H9 (cell line): ENCODE measurements at regions not wholly inside any gene's neighbourhood (a gene's known extent, or its start where the extent isn't known, plus 50 kb on each side); places are given as distances from the start of the nearest gene placed in this dataset.

Source experiments
- DNase-seq: peaks from one replicate; pipeline ENCODE4 v3.0.0-alpha.2; 2017
- H2AFZ ChIP-seq: one replicate; pipeline ENCODE4 v1.6.1; 2013; ENCODE audit warnings: mild to moderate bottlenecking, low read length, control low read depth, moderate library complexity
- H2AK5ac ChIP-seq: 2 replicates; pipeline ENCODE4 v1.6.1; 2013; ENCODE audit warnings: low read length, control low read depth, mixed read lengths; ENCODE audit not compliant: insufficient read length
- H2BK120ac ChIP-seq: one replicate; pipeline ENCODE4 v1.6.1; 2013; ENCODE audit warnings: low read depth, mild to moderate bottlenecking, low read length, control low read depth, inconsistent platforms; ENCODE audit not compliant: poor library complexity, severe bottlenecking
- H2BK12ac ChIP-seq: 2 replicates; pipeline ENCODE4 v1.6.1; 2013; ENCODE audit warnings: low read length, control low read depth, mixed read lengths, low read depth; ENCODE audit not compliant: insufficient read length
- H2BK15ac ChIP-seq: 2 replicates; pipeline ENCODE4 v1.6.1; 2013; ENCODE audit warnings: low read depth, low read length, control low read depth
- H2BK20ac ChIP-seq: one replicate; pipeline ENCODE4 v1.6.1; 2013; ENCODE audit warnings: low read depth, mild to moderate bottlenecking, low read length, control low read depth, inconsistent platforms; ENCODE audit not compliant: poor library complexity, severe bottlenecking
- H2BK5ac ChIP-seq: 2 replicates; pipeline ENCODE4 v1.6.1; 2013; ENCODE audit warnings: low read length, control low read depth, mixed read lengths; ENCODE audit not compliant: insufficient read length
- H3K14ac ChIP-seq: 2 replicates; pipeline ENCODE4 v1.6.1; 2013; ENCODE audit warnings: low read length, control low read depth; ENCODE audit not compliant: insufficient read depth
- H3K18ac ChIP-seq: 2 replicates; pipeline ENCODE4 v1.6.1; 2013; ENCODE audit warnings: low read depth, mild to moderate bottlenecking, mixed read lengths, low read length, control low read depth; ENCODE audit not compliant: insufficient read length
- H3K23ac ChIP-seq: 2 replicates; pipeline ENCODE4 v1.6.1; 2013; ENCODE audit warnings: low read length, control low read depth, mixed read lengths, low read depth; ENCODE audit not compliant: insufficient read length
- H3K23me2 ChIP-seq: 2 replicates; pipeline ENCODE4 v1.6.1; 2013; ENCODE audit warnings: low read depth, mild to moderate bottlenecking, mixed read lengths, low read length, control low read depth; ENCODE audit not compliant: insufficient read length, poor library complexity, severe bottlenecking
- H3K27ac ChIP-seq: 2 replicates; pipeline ENCODE4 v1.5.1; 2013; ENCODE audit warnings: low read length, control low read depth, mixed read lengths, low read depth; ENCODE audit not compliant: insufficient read length
- H3K27me3 ChIP-seq: 2 replicates; pipeline ENCODE4 v1.6.1; 2013; ENCODE audit warnings: low read length, control low read depth, inconsistent platforms; ENCODE audit not compliant: insufficient read depth
- H3K4ac ChIP-seq: 2 replicates; pipeline ENCODE4 v1.6.1; 2013; ENCODE audit warnings: low read depth, mild to moderate bottlenecking, control low read depth, inconsistent platforms, low read length, moderate library complexity
- H3K4me1 ChIP-seq: 2 replicates; pipeline ENCODE4 v1.6.1; 2013; ENCODE audit warnings: low read length, control low read depth, inconsistent platforms; ENCODE audit not compliant: insufficient read depth
- H3K4me2 ChIP-seq: 2 replicates; pipeline ENCODE4 v1.6.1; 2013; ENCODE audit warnings: low read length, control low read depth, mixed read lengths; ENCODE audit not compliant: insufficient read length, insufficient read depth
- H3K56ac ChIP-seq: 2 replicates; pipeline ENCODE4 v1.6.1; 2013; ENCODE audit warnings: low read depth, mild to moderate bottlenecking, mixed read lengths, low read length, control low read depth; ENCODE audit not compliant: insufficient read length
- H3K79me1 ChIP-seq: 2 replicates; pipeline ENCODE4 v1.6.1; 2013; ENCODE audit warnings: low read depth, mild to moderate bottlenecking, moderate library complexity, low read length, control low read depth, inconsistent platforms; ENCODE audit not compliant: insufficient read depth, poor library complexity, severe bottlenecking
- H3K79me2 ChIP-seq: 2 replicates; pipeline ENCODE4 v1.6.1; 2013; ENCODE audit warnings: low read length, control low read depth, inconsistent platforms; ENCODE audit not compliant: insufficient read depth
- H3K9ac ChIP-seq: 2 replicates; pipeline ENCODE4 v1.6.1; 2013; ENCODE audit warnings: low read length, control low read depth, mixed read lengths; ENCODE audit not compliant: insufficient read length; ENCODE audit errors: extremely low read depth
- H3K9me3 ChIP-seq: one replicate; pipeline ENCODE4 v1.6.1; 2013; ENCODE audit warnings: low read depth, low read length, inconsistent platforms; ENCODE audit not compliant: control insufficient read depth
- H3T11ph ChIP-seq: one replicate; pipeline ENCODE4 v1.6.1; 2013; ENCODE audit warnings: mild to moderate bottlenecking, low read length, control low read depth, inconsistent platforms
- H4K20me1 ChIP-seq: one replicate; pipeline ENCODE4 v1.6.1; 2013; ENCODE audit not compliant: control insufficient read depth, insufficient read length, insufficient read depth
- H4K5ac ChIP-seq: 2 replicates; pipeline ENCODE4 v1.6.1; 2013; ENCODE audit warnings: low read depth, mild to moderate bottlenecking, mixed read lengths, low read length, control low read depth; ENCODE audit not compliant: insufficient read length
- H4K8ac ChIP-seq: replicated peaks from 2 replicates; pipeline ENCODE4 v1.6.1; 2013; ENCODE audit warnings: low read length, control low read depth, mixed read lengths, low read depth; ENCODE audit not compliant: insufficient read length
- H4K91ac ChIP-seq: 2 replicates; pipeline ENCODE4 v1.6.1; 2013; ENCODE audit warnings: low read depth, mild to moderate bottlenecking, moderate library complexity, mixed read lengths, low read length, control low read depth; ENCODE audit not compliant: insufficient read length
- H3K27ac Mint-ChIP-seq, 3 experiments: 2 replicates in 2 of 3; 3 replicates in 1 of 3; pipeline ENCODE4 v1.8.0; 2020 to 2021; ENCODE audit warnings: mixed read lengths in 3 of 3, mild to moderate bottlenecking in 1 of 3, moderate library complexity in 1 of 3
- H3K27me3 Mint-ChIP-seq: 2 replicates; pipeline ENCODE4 v1.8.0; 2021; ENCODE audit warnings: low read depth, mild to moderate bottlenecking, moderate library complexity, mixed read lengths
- H3K36me3 Mint-ChIP-seq, 3 experiments: 2 replicates in 2 of 3; 3 replicates in 1 of 3; pipeline ENCODE4 v1.8.0; 2020 to 2021; ENCODE audit warnings: low read depth in 3 of 3, mixed read lengths in 3 of 3; ENCODE audit not compliant: insufficient read depth in 1 of 3
- H3K4me1 Mint-ChIP-seq, 2 experiments: 2 replicates each; pipeline ENCODE4 v1.8.0; 2020; ENCODE audit warnings: mixed read lengths in 2 of 2
- H3K4me3 Mint-ChIP-seq, 2 experiments: 2 replicates in 1 of 2; 3 replicates in 1 of 2; pipeline ENCODE4 v1.8.0; 2020 to 2021; ENCODE audit warnings: mild to moderate bottlenecking in 2 of 2, mixed read lengths in 2 of 2, moderate library complexity in 1 of 2
- H3K9me3 Mint-ChIP-seq, 2 experiments: 2 replicates in 1 of 2; 3 replicates in 1 of 2; pipeline ENCODE4 v1.8.0; 2020; ENCODE audit warnings: mild to moderate bottlenecking in 2 of 2, mixed read lengths in 2 of 2, moderate library complexity in 1 of 2
- CTCF ChIP-seq: fragments of 200-600 bp; sonication (generic); conservative IDR thresholded peaks from 3 replicates; pipeline ENCODE4 v1.8.0; 2021; ENCODE audit warnings: antibody characterized with exemption, mild to moderate bottlenecking
- WGBS: extraction: QIAGEN DNeasy Blood & Tissue Kit; methylation state at CpG from one replicate; pipeline ENCODE4 v1.1.7; 2013; ENCODE audit warnings: missing lambda C conversion rate, low lambda C conversion rate, mixed read lengths; ENCODE audit not compliant: insufficient read length; ENCODE audit errors: extremely low coverage; 5-methylcytosine and 5-hydroxymethylcytosine counted together

DNA sequence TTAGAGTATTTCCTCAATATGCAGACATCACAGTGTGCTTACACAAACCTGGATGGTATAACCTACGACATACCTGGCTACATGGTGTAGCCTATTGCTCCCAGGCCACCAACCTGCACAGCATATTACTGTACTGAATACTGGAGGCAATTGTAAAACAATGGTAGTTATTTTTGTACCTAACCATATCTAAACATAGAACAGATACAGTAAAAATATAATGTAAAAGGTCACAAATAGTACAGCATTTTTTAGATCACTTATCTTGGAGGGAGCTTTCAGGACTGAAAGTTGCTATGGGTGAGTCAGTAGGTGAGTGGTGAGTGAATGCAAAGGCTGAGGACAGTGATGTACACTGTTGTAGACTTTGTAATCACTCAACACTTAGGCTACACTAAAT, 492.3 kb downstream of the MRPL39 start:
- Histone ChIP-seq H3K9me3 (no peaks in the 10 kb centered on the region), H3K4me2 (no peak overlapping the region), H3K4ac (no peak overlapping the region), H3K56ac (no peak overlapping the region), H3K18ac (no peak overlapping the region), H3K79me2 (no peaks in the 10 kb centered on the region), H4K20me1 (no peaks in the 10 kb centered on the region), H3K27me3 (no peaks in the 10 kb centered on the region), H4K8ac (no peak overlapping the region), H3K27ac (no peak overlapping the region), H2BK5ac (no peak overlapping the region), H3K23ac (no peak overlapping the region), H2BK15ac (no peak overlapping the region), H2BK12ac (no peak overlapping the region), H2BK20ac (no peak overlapping the region), H3K9ac (no peak overlapping the region), H2AK5ac (no peak overlapping the region), H3K23me2 (no peaks in the 10 kb centered on the region), H4K91ac (no peak overlapping the region), H3K79me1 (no peaks in the 10 kb centered on the region), H2AFZ (no peak overlapping the region), H3K4me1 (no peaks in the 10 kb centered on the region), H2BK120ac (no peak overlapping the region), H3K14ac (no peak overlapping the region), H3T11ph (no peak overlapping the region), H4K5ac (no peak overlapping the region)
- Mint-ChIP-seq H3K4me3 (no peak overlapping the region), H3K4me1 (no peaks in the 10 kb centered on the region), H3K27me3 (no peaks in the 10 kb centered on the region; the same call in 1 of the 2 replicates), H3K36me3 (no peaks in the 10 kb centered on the region), H3K9me3 (peaks cover 36 to 46% of the 10 kb centered on the region in 2 experiments), H3K27ac (no peak overlapping the region)
- TF ChIP-seq CTCF = no peak
- no CpG with 5 or more reads among the region's 1 CpG for WGBS
- DNase-seq = no peak
